Heart left ventricle (tissue), 13 donors: ENCODE measurements at regions not wholly inside any gene's neighbourhood (a gene's known extent, or its start where the extent isn't known, plus 50 kb on each side); places are given as distances from the start of the nearest gene placed in this dataset.

Experiments used
- POLR2A ChIP-seq, 2 donors: fragments of 450-650 bp; IDR thresholded peaks; one replicate each; pipeline ENCODE4 v1.6.1; 2017; ENCODE audit warnings: antibody characterized with exemption in 2 of 2, mild to moderate bottlenecking in 2 of 2, moderate library complexity in 2 of 2
- TF ChIP-seq, protein P1 (sequence below), 12 donors: fragments of 200-600 bp; sonication (generic) in 4 of 12; IDR thresholded peaks; one replicate each; pipeline versions ENCODE4 v1.5.0 to v1.8.0; 2018 to 2022; ENCODE audit warnings: antibody characterized with exemption in 12 of 12, mild to moderate bottlenecking in 5 of 12
- donor health status: ischemic (EF 13 %, LVEDD 7.1; RV severe dilation, severe dysfunction).
- donor health status: DM: no; HTN: yes; CAD: no.
- donor health status: DM: no; HTN: no; CAD: no.
- donor health status: ischemic (EF 25% LVEDD 6.9; RV normal size, moderate dysfunction).
- donor health status: ischemic (EF 25% LVEDD 5.7; RV mildly dilated, moderate dysfunction).
- donor health status: ischemic (EF 35%, LVEDD 5.7; RV mildly dilated, moderate dysfunction).
- donor health status: nonischemic (EF 11% LVEDD 7.7; RV severe dilation, severe dysfunction).
- donor health status: DM: yes; HTN: yes; CAD: no.
- donor health status: PGD.
- donor health status: ischemic (EF 29% LVEDD 5.4; RV normal size, mild dysfunction).
- donor health status: nonischemic (EF 23%, LVEDD 6.1; RV moderate dilation, normal function).

DNA sequence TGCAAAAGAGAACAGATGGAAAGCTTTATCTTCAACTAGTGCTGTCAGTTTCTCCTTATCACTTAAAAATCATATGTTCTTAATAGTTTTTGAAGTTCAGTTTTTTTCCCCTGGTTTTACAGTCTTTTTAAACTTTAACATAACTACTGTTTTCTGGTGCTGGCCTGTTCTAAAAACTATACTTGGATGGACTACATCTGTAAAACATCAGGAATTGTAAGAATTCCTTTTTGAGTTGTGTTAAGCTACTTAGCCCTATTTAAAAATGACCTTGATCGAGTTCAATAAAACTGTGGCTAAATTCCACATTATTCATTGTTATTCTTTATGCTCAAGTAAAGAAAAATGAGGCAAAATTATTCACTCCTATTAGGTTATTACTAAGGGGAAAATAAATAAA, 397.7 kb downstream of the NUP35 start:
- TF ChIP-seq, protein P1, sequence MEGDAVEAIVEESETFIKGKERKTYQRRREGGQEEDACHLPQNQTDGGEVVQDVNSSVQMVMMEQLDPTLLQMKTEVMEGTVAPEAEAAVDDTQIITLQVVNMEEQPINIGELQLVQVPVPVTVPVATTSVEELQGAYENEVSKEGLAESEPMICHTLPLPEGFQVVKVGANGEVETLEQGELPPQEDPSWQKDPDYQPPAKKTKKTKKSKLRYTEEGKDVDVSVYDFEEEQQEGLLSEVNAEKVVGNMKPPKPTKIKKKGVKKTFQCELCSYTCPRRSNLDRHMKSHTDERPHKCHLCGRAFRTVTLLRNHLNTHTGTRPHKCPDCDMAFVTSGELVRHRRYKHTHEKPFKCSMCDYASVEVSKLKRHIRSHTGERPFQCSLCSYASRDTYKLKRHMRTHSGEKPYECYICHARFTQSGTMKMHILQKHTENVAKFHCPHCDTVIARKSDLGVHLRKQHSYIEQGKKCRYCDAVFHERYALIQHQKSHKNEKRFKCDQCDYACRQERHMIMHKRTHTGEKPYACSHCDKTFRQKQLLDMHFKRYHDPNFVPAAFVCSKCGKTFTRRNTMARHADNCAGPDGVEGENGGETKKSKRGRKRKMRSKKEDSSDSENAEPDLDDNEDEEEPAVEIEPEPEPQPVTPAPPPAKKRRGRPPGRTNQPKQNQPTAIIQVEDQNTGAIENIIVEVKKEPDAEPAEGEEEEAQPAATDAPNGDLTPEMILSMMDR (IDR thresholded peaks at IDR 0.05) = no peak
- no peak for TF ChIP-seq POLR2A (IDR thresholded peaks at IDR 0.05)
